PC-9 (cell line): ENCODE measurements at regions not wholly inside any gene's neighbourhood (a gene's known extent, or its start where the extent isn't known, plus 50 kb on each side); places are given as distances from the start of the nearest gene placed in this dataset.

Experiments used
- BruUV-seq: library from RNA; stranded (reverse); fragments of 400-500 nt; replicated peaks from 2 replicates; lab custom pipeline; 2021; lab: Mats Ljungman, UMichigan
- CTCF ChIA-PET: fragments of 300-600 bp; sonication (Branson Sonifier 250); formaldehyde crosslinking; loops from one replicate; lab custom pipeline; 2022; ENCODE audit warnings: antibody characterized with exemption; lab: Charles Lee
- POLR2A ChIA-PET: fragments of 300-600 bp; sonication (Branson Sonifier 250); formaldehyde crosslinking; loops from one replicate; lab custom pipeline; 2022; ENCODE audit warnings: antibody characterized with exemption; ENCODE audit not compliant: unreplicated experiment; lab: Charles Lee
- DNase-seq, 2 experiments: peaks; one replicate each; pipeline versions ENCODE4 v3.0.0 to v3.0.0-alpha.2; 2015 to 2022; ENCODE audit warnings: mixed read lengths in 1 of 2
- H2AFZ ChIP-seq: fragments of 200-600 bp; sonication (generic); 2 replicates; pipeline ENCODE4 v1.8.1; 2017; ENCODE audit warnings: antibody characterized with exemption
- H3F3A ChIP-seq: fragments of 200-600 bp; sonication (generic); 2 replicates; pipeline ENCODE4 v1.8.1; 2017; ENCODE audit warnings: antibody characterized with exemption, mild to moderate bottlenecking, low read depth; ENCODE audit not compliant: insufficient read depth
- H3K27ac ChIP-seq: fragments of 200-600 bp; sonication (generic); 2 replicates; pipeline ENCODE4 v1.6.1; 2016; ENCODE audit warnings: mixed run types
- H3K27me3 ChIP-seq: fragments of 200-600 bp; sonication (generic); 2 replicates; pipeline ENCODE4 v1.6.1; 2016; ENCODE audit warnings: low read depth, mixed run types; ENCODE audit not compliant: insufficient read depth
- H3K36me3 ChIP-seq: fragments of 200-600 bp; sonication (generic); 2 replicates; pipeline ENCODE4 v1.6.1; 2016; ENCODE audit warnings: low read depth, mixed run types
- H3K4me1 ChIP-seq: fragments of 200-600 bp; sonication (generic); replicated peaks from 2 replicates; pipeline ENCODE4 v1.6.1; 2016; ENCODE audit warnings: mixed run types; ENCODE audit not compliant: insufficient read depth
- H3K4me2 ChIP-seq: fragments of 200-600 bp; sonication (generic); 2 replicates; pipeline ENCODE4 v1.6.1; 2017; ENCODE audit warnings: mixed run types
- H3K4me3 ChIP-seq: fragments of 200-600 bp; sonication (generic); 2 replicates; pipeline ENCODE4 v1.6.1; 2016; ENCODE audit warnings: mixed run types
- H3K79me2 ChIP-seq: fragments of 200-600 bp; sonication (generic); 2 replicates; pipeline ENCODE4 v1.6.1; 2017; ENCODE audit warnings: low read depth, mixed run types
- H3K9me2 ChIP-seq: fragments of 200-600 bp; sonication (generic); 2 replicates; pipeline ENCODE4 v1.8.1; 2017; ENCODE audit warnings: mild to moderate bottlenecking; ENCODE audit not compliant: insufficient read depth
- H3K9me3 ChIP-seq: fragments of 200-600 bp; sonication (generic); 2 replicates; pipeline ENCODE4 v1.8.1; 2016; ENCODE audit warnings: low read depth; ENCODE audit not compliant: insufficient read depth
- H4K20me1 ChIP-seq: fragments of 200-600 bp; sonication (generic); 2 replicates; pipeline ENCODE4 v1.8.1; 2017; ENCODE audit not compliant: insufficient read depth
- CTCF ChIP-seq: fragments of 200-600 bp; sonication (generic); conservative IDR thresholded peaks from 2 replicates; pipeline ENCODE4 v1.6.1; 2017; ENCODE audit warnings: mixed run types, antibody characterized with exemption, mild to moderate bottlenecking, moderate library complexity
- EZH2 ChIP-seq: fragments of 200-600 bp; sonication (generic); IDR thresholded peaks from 2 replicates; pipeline ENCODE4 v1.8.0; 2017; ENCODE audit warnings: antibody characterized with exemption, low read depth
- intact Hi-C: fragments of 100-400 bp; cut with micrococcal nuclease; formaldehyde crosslinking; loops from one replicate; pipeline ENCODE4 v1.10.0; 2022; ENCODE audit not compliant: unreplicated experiment

GRCh38 chr6:113539202-113539601 is 317.9 kb upstream of the MARCKS start:
- DNase-seq: peak in 1 of 2 experiments; percentile 31
- peaks cover 7% of the 10 kb centered on the region; the same call in 1 of the 2 replicates for H3K4me1 ChIP-seq
- no peaks in the 10 kb centered on the region for H3K36me3 ChIP-seq
- intact Hi-C loops: no loop called here
- no peaks in the 10 kb centered on the region for H3K27me3 ChIP-seq
- no peak overlapping the region for H3K4me3 ChIP-seq
- no peaks in the 10 kb centered on the region for H3K9me2 ChIP-seq
- H3K27ac ChIP-seq: no peak overlapping the region
- H2AFZ ChIP-seq: no peak overlapping the region
- TF ChIP-seq CTCF: no peak
- H3K79me2 ChIP-seq: no peaks in the 10 kb centered on the region
- CTCF ChIA-PET: no interaction called here
- H3K9me3 ChIP-seq: no peaks in the 10 kb centered on the region
- POLR2A ChIA-PET: no interaction called here
- 0 out of 2 replicates have a peak, but pooled peaks cover 3% of the 10 kb centered on the region for H3F3A ChIP-seq
- no peak overlapping the region for H3K4me2 ChIP-seq
- BruUV-seq: no TSS peak
- no peaks in the 10 kb centered on the region for H4K20me1 ChIP-seq

GRCh38 chr6:113539623-113540022 is 317.5 kb upstream of the MARCKS start:
- ChIA-PET POLR2A (no interaction called here), CTCF (no interaction called here)
- Histone ChIP-seq H3K36me3 (no peaks in the 10 kb centered on the region), H3K27me3 (no peaks in the 10 kb centered on the region), H3K4me2 (no peak overlapping the region), H2AFZ (no peak overlapping the region), H3K4me3 (no peak overlapping the region), H3F3A (0 out of 2 replicates have a peak, but pooled peaks cover 3% of the 10 kb centered on the region), H3K27ac (no peak overlapping the region), H3K79me2 (no peaks in the 10 kb centered on the region), H3K4me1 (peaks cover 7% of the 10 kb centered on the region; the same call in 1 of the 2 replicates), H3K9me2 (no peaks in the 10 kb centered on the region), H4K20me1 (no peaks in the 10 kb centered on the region), H3K9me3 (no peaks in the 10 kb centered on the region)
- TF ChIP-seq EZH2 (no peak), CTCF (no peak)
- no peak for DNase-seq
- no TSS peak for BruUV-seq
- intact Hi-C loops: no loop called here

DNA sequence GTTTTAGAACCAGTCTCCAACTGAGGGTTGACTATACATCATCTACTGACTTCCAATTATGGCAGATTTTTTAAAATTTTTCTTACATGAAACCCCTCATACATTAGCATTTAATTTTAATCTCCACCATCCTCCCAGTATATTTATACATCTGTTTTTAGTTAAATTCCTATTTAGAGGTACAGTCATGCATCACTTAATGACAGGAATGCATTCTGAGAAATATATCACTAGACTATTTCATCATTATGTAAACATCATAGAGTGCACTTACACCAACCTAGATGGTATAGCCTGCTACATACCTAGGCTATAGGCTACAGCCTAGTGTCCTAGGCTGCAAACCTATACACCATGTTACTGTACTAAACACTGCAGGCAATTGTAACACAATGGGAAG is 316.7 kb upstream of the MARCKS start:
- Histone ChIP-seq H3K9me2 (no peaks in the 10 kb centered on the region), H3F3A (0 out of 2 replicates have a peak, but pooled peaks cover 3% of the 10 kb centered on the region), H2AFZ (no peak overlapping the region), H3K4me2 (no peak overlapping the region), H3K4me3 (no peak overlapping the region), H3K79me2 (no peaks in the 10 kb centered on the region), H3K9me3 (no peaks in the 10 kb centered on the region), H3K36me3 (no peaks in the 10 kb centered on the region), H3K27me3 (no peaks in the 10 kb centered on the region), H3K27ac (no peak overlapping the region), H3K4me1 (peaks cover 7% of the 10 kb centered on the region; the same call in 1 of the 2 replicates), H4K20me1 (no peaks in the 10 kb centered on the region)
- POLR2A ChIA-PET: no interaction called here
- TF ChIP-seq CTCF: no peak
- no peak for TF ChIP-seq EZH2
- BruUV-seq: no TSS peak
- DNase-seq: peak in 1 of 2 experiments; percentile 59
- intact Hi-C loops: no loop called here
- CTCF ChIA-PET: no interaction called here
